ENCODE measurements at regions not wholly inside any gene's neighbourhood (a gene's known extent, or its start where the extent isn't known, plus 50 kb on each side); places are given as distances from the start of the nearest gene placed in this dataset.
"Not testable (repeated sequence)": the region's sequence is repeated elsewhere in the genome, so short reads cannot be mapped to it uniquely, and the experiment has no call there.

DNA sequence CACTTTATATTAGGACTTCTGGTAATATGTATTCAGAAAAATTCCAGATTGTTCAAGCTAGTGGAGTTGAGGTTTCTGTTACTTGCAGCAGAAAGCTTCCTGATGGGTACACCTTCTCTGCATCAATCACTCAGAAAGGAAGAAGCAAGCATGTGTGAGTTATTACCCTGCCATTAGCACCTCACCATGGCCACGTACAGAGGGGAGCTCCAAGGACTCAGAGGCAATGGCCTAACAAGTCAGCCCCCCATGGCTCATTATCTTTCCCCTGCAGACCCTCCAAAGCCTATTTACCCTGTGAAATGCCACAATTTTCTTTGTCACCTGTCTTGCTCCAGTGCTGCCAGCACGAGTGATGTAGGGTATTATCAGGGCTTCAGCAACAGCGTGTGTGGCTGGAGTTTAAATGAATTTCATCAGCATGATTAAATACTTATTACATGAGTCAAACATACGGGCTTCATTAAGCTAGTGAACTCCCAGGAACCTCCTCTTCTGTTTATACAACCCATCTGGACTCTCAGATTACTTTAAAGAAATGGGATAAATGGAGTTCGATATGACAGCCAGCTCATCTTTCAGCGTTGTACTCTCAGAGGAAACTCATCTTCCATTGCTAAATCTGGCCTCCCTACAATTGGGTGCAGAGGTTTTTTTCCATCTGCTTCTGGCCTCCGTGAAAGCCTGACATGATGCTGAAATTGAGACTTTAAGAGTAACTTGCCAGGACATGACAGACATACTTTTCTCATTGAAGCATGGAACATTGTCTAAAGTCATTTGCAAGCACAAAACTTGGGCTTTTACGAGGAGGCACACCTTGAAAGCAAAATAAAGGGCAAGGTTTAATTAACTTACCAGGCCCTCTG is 135.9 kb downstream of the TMEM30B start:
- intact Hi-C loops (cut with micrococcal nuclease), result no loop called here
- CTCF ChIA-PET, result no interaction called here
- H3K4me1 Mint-ChIP-seq, result no peaks in the 10 kb centered on the region

GRCh38 chr14:61144117-61145033 is 136.8 kb downstream of the TMEM30B start:
- ATAC-seq (ENCODE audit: low read depth); H3K27me3 Mint-ChIP-seq; intact Hi-C loops (cut with micrococcal nuclease): not testable (repeated sequence)

More for the DNA sequence above, 135.9 kb downstream of the TMEM30B start:
- Mint-ChIP-seq H3K4me3 (no peak overlapping the region), H3K27ac (no peak overlapping the region), H3K9me3 (peaks cover 24% of the 10 kb centered on the region), H3K27me3 (peaks cover 5% of the 10 kb centered on the region), H3K36me3 (ENCODE audit: low read depth) (no peaks in the 10 kb centered on the region)
- ATAC-seq (ENCODE audit: low read depth) (no peak), DNase-seq (no peak)
- TF ChIP-seq, protein P1, sequence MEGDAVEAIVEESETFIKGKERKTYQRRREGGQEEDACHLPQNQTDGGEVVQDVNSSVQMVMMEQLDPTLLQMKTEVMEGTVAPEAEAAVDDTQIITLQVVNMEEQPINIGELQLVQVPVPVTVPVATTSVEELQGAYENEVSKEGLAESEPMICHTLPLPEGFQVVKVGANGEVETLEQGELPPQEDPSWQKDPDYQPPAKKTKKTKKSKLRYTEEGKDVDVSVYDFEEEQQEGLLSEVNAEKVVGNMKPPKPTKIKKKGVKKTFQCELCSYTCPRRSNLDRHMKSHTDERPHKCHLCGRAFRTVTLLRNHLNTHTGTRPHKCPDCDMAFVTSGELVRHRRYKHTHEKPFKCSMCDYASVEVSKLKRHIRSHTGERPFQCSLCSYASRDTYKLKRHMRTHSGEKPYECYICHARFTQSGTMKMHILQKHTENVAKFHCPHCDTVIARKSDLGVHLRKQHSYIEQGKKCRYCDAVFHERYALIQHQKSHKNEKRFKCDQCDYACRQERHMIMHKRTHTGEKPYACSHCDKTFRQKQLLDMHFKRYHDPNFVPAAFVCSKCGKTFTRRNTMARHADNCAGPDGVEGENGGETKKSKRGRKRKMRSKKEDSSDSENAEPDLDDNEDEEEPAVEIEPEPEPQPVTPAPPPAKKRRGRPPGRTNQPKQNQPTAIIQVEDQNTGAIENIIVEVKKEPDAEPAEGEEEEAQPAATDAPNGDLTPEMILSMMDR (IDR thresholded peaks at IDR 0.05), result no peak
- POLR2A ChIA-PET, result no interaction called here

GRCh38 chr14:61140872-61141271 is 140.3 kb downstream of the TMEM30B start:
- intact Hi-C loops (cut with micrococcal nuclease), result no loop called here
- ChIA-PET POLR2A (no interaction called here), CTCF (no interaction called here)
- ATAC-seq (ENCODE audit: low read depth) (no peak), DNase-seq (no peak)
- H3K4me1 Mint-ChIP-seq, result no peaks in the 10 kb centered on the region
- H3K4me3 Mint-ChIP-seq, result no peak overlapping the region
- H3K27me3 Mint-ChIP-seq, result peaks cover 2% of the 10 kb centered on the region
- no peaks in the 10 kb centered on the region for H3K36me3 Mint-ChIP-seq (ENCODE audit: low read depth)
- TF ChIP-seq, protein P1 (IDR thresholded peaks at IDR 0.05), result no peak
- peaks cover 35% of the 10 kb centered on the region for H3K9me3 Mint-ChIP-seq
- no peak overlapping the region for H3K27ac Mint-ChIP-seq

More at GRCh38 chr14:61144117-61145033, 136.8 kb downstream of the TMEM30B start:
- H3K9me3 Mint-ChIP-seq, result peaks cover 24% of the 10 kb centered on the region
- POLR2A ChIA-PET; H3K36me3 Mint-ChIP-seq (ENCODE audit: low read depth); H3K4me1 Mint-ChIP-seq; CTCF ChIA-PET; DNase-seq; H3K4me3 Mint-ChIP-seq; H3K27ac Mint-ChIP-seq: not testable (repeated sequence)

GRCh38 chr14:61140271-61140670 is 140.9 kb downstream of the TMEM30B start:
- ATAC-seq (ENCODE audit: low read depth), result no peak
- peaks cover 33% of the 10 kb centered on the region for H3K9me3 Mint-ChIP-seq
- no peak overlapping the region for H3K4me3 Mint-ChIP-seq
- H3K36me3 Mint-ChIP-seq (ENCODE audit: low read depth), result no peaks in the 10 kb centered on the region
- H3K27ac Mint-ChIP-seq, result no peak overlapping the region
- peaks cover 7% of the 10 kb centered on the region for H3K27me3 Mint-ChIP-seq
- H3K4me1 Mint-ChIP-seq, result no peaks in the 10 kb centered on the region
- ChIA-PET CTCF (no interaction called here), POLR2A (no interaction called here)
- TF ChIP-seq, protein P1 (IDR thresholded peaks at IDR 0.05), result no peak
- intact Hi-C loops (cut with micrococcal nuclease), result no loop called here
- DNase-seq, result no peak

DNA sequence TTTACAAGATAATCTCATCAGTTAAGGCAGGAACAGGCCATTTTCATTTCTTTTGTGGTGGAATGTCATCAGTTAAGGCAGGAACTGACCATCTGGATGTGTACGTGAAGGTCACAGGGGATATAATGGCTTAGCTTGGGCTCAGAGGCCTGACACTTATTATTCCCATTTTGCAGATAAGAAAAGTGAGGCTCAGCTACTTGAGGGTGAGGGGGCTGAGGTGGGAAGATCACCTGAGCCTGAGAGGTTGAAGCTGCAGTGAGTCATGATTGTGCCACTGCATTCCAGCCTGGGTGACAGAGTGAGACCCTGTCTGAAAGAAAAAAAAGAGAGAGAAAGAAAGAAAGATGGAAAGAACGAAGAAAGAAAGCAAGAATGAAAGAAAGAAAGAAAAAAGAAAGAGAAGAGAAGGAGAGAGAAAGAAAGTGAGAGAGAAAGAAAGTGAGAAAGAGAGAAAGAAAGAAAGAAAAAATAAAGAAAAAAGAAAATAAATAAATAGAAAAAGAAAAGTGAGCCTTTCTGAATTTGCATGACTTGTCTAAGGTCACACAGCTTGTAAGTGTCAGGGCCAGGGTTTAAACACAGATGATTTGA is 142.0 kb downstream of the TMEM30B start:
- H3K9me3 Mint-ChIP-seq, result peaks cover 22% of the 10 kb centered on the region
- no peaks in the 10 kb centered on the region for H3K4me1 Mint-ChIP-seq
- POLR2A ChIA-PET, result no interaction called here
- ATAC-seq (ENCODE audit: low read depth) (no peak), DNase-seq (no peak)
- H3K36me3 Mint-ChIP-seq (ENCODE audit: low read depth), result no peaks in the 10 kb centered on the region
- TF ChIP-seq, protein P1 (IDR thresholded peaks at IDR 0.05), result no peak
- intact Hi-C loops (cut with micrococcal nuclease), result no loop called here
- CTCF ChIA-PET, result no interaction called here
- peaks cover 8% of the 10 kb centered on the region for H3K27me3 Mint-ChIP-seq
- H3K4me3 Mint-ChIP-seq, result no peak overlapping the region
- no peak overlapping the region for H3K27ac Mint-ChIP-seq

Measured in activated B cell treated with CpG ODN at 0.5 μM for 24 hours (primary cell).